IMR-90 (cell line): ENCODE measurements at regions not wholly inside any gene's neighbourhood (a gene's known extent, or its start where the extent isn't known, plus 50 kb on each side); places are given as distances from the start of the nearest gene placed in this dataset.
A peak's percentile ranks its signal among the peaks of the same experiment; 100 is the strongest.

Experiments used
- ATAC-seq: fragments of 200-7000 bp; cut with Tn5 transposase; 2 replicates; pipeline ENCODE4 v1.9.1; 2020; ENCODE audit warnings: low read depth, mild to moderate bottlenecking, moderate library complexity
- BruUV-seq: library from RNA; stranded (reverse); fragments of 400-500 nt; replicated peaks from 2 replicates; lab custom pipeline; 2021; lab: Mats Ljungman, UMichigan
- CTCF ChIA-PET: fragments of 300-600 bp; formaldehyde crosslinking; extraction: SDS; loops from one replicate; lab custom pipeline; 2021; ENCODE audit warnings: antibody characterized with exemption; lab: Yijun Ruan, JAX
- POLR2A ChIA-PET: fragments of 300-600 bp; sonication (Branson Sonifier 250); formaldehyde crosslinking; loops from one replicate; lab custom pipeline; 2022; ENCODE audit warnings: antibody characterized with exemption; ENCODE audit not compliant: unreplicated experiment; lab: Charles Lee
- DNase-seq: peaks from one replicate; pipeline ENCODE4 v3.0.0; 2013
- H2AFZ ChIP-seq: replicated peaks from 2 replicates; pipeline ENCODE3; 2013; ENCODE audit warnings: low read length, mild to moderate bottlenecking; ENCODE audit not compliant: poor library complexity
- H2AK5ac ChIP-seq: 2 replicates; pipeline ENCODE4 v1.6.1; 2013; ENCODE audit warnings: low read depth, low read length, inconsistent platforms
- H2AK9ac ChIP-seq: replicated peaks from 2 replicates; pipeline ENCODE3; 2013; ENCODE audit warnings: mild to moderate bottlenecking, low read depth, low read length, moderate library complexity; ENCODE audit not compliant: poor library complexity
- H2BK120ac ChIP-seq: 2 replicates; pipeline ENCODE4 v1.6.1; 2013; ENCODE audit warnings: low read depth, low read length, inconsistent platforms
- H2BK15ac ChIP-seq: 3 replicates; pipeline ENCODE4 v1.6.1; 2013; ENCODE audit warnings: low read depth, low read length, inconsistent platforms
- H2BK20ac ChIP-seq: 2 replicates; pipeline ENCODE4 v1.6.1; 2013; ENCODE audit warnings: low read depth, mild to moderate bottlenecking, inconsistent platforms, low read length, moderate library complexity
- H2BK5ac ChIP-seq: 2 replicates; pipeline ENCODE4 v1.6.1; 2013; ENCODE audit warnings: mild to moderate bottlenecking, low read depth, low read length, inconsistent platforms; ENCODE audit not compliant: poor library complexity, severe bottlenecking
- H3K14ac ChIP-seq: replicated peaks from 2 replicates; pipeline ENCODE4 v1.6.1; 2013; ENCODE audit warnings: low read depth, low read length, inconsistent platforms
- H3K18ac ChIP-seq: 2 replicates; pipeline ENCODE4 v1.6.1; 2013; ENCODE audit warnings: low read depth, low read length, control low read depth
- H3K23ac ChIP-seq: 2 replicates; pipeline ENCODE4 v1.6.1; 2013; ENCODE audit warnings: low read depth, low read length, inconsistent platforms
- H3K27ac ChIP-seq: 2 replicates; pipeline ENCODE4 v1.5.1; 2013; ENCODE audit warnings: mild to moderate bottlenecking, control low read depth, low read length; ENCODE audit not compliant: insufficient read depth
- H3K27me3 ChIP-seq: 2 replicates; pipeline ENCODE4 v1.6.1; 2013; ENCODE audit warnings: low read length; ENCODE audit not compliant: control insufficient read depth, insufficient read depth
- H3K36me3 ChIP-seq: 2 replicates; pipeline ENCODE4 v1.6.1; 2013; ENCODE audit warnings: low read length, mixed read lengths; ENCODE audit not compliant: control insufficient read depth, insufficient read depth
- H3K4ac ChIP-seq: 2 replicates; pipeline ENCODE4 v1.6.1; 2013; ENCODE audit warnings: low read depth, low read length, inconsistent platforms
- H3K4me1 ChIP-seq: 2 replicates; pipeline ENCODE4 v1.6.1; 2013; ENCODE audit warnings: low read length, mixed read lengths; ENCODE audit not compliant: control insufficient read depth, insufficient read depth
- H3K4me2 ChIP-seq: 2 replicates; pipeline ENCODE4 v1.6.1; 2013; ENCODE audit warnings: low read depth, mild to moderate bottlenecking, control low read depth, low read length, moderate library complexity
- H3K4me3 ChIP-seq: 2 replicates; pipeline ENCODE4 v1.5.1; 2013; ENCODE audit warnings: low read depth, mild to moderate bottlenecking, control low read depth, low read length, moderate library complexity; ENCODE audit not compliant: insufficient read depth
- H3K56ac ChIP-seq: 2 replicates; pipeline ENCODE4 v1.6.1; 2013; ENCODE audit warnings: low read length, inconsistent platforms; ENCODE audit not compliant: insufficient read depth; ENCODE audit errors: extremely low read depth
- H3K79me1 ChIP-seq, 2 experiments: 2 replicates each; pipeline ENCODE4 v1.6.1; 2013; ENCODE audit warnings: low read length in 2 of 2, inconsistent platforms in 1 of 2, low read depth in 1 of 2
- H3K9ac ChIP-seq: 2 replicates; pipeline ENCODE4 v1.6.1; 2013; ENCODE audit warnings: low read depth, low read length, control low read depth
- H3K9me1 ChIP-seq: 2 replicates; pipeline ENCODE4 v1.6.1; 2013; ENCODE audit warnings: low read length, inconsistent platforms; ENCODE audit not compliant: insufficient read depth
- H3K9me3 ChIP-seq: 2 replicates; pipeline ENCODE4 v1.6.1; 2013; ENCODE audit warnings: low read length; ENCODE audit not compliant: control insufficient read depth, insufficient read depth
- H4K20me1 ChIP-seq: 2 replicates; pipeline ENCODE4 v1.6.1; 2013; ENCODE audit warnings: low read length, inconsistent platforms; ENCODE audit not compliant: insufficient read depth
- H4K5ac ChIP-seq: 2 replicates; pipeline ENCODE4 v1.6.1; 2013; ENCODE audit warnings: mild to moderate bottlenecking, low read depth, low read length, control low read depth
- H4K8ac ChIP-seq, 2 experiments: 2 replicates each; pipeline ENCODE4 v1.6.1; 2013; ENCODE audit warnings: low read depth in 2 of 2, low read length in 2 of 2, control low read depth in 1 of 2, inconsistent platforms in 1 of 2
- H4K91ac ChIP-seq: 2 replicates; pipeline ENCODE4 v1.6.1; 2013; ENCODE audit warnings: low read depth, low read length, inconsistent platforms; ENCODE audit not compliant: insufficient read depth
- ELK1 ChIP-seq: fragments of 150-350 bp; IDR thresholded peaks from 2 replicates; pipeline ENCODE4 v1.6.1; 2016; ENCODE audit warnings: low read depth, mild to moderate bottlenecking, low read length, moderate library complexity, borderline replicate concordance
- WGBS, 2 experiments: methylation state at CpG; one replicate each; pipeline versions ENCODE4 v1.1.5 to v1.1.7; 2013; ENCODE audit warnings: missing lambda C conversion rate in 2 of 2; ENCODE audit not compliant: insufficient read length in 1 of 2; ENCODE audit errors: extremely low coverage in 2 of 2; 5-methylcytosine and 5-hydroxymethylcytosine counted together
- dilution Hi-C: fragments of 300-500 bp; cut with HindIII; formaldehyde crosslinking; loops from one replicate; pipeline ENCODE4 v1.14.3; 2018; ENCODE audit warnings: low sequenced_read_pairs; ENCODE audit not compliant: unreplicated experiment
- in situ Hi-C: fragments of 300-500 bp; cut with MboI; formaldehyde crosslinking; loops from 3 replicates; pipeline ENCODE4 v1.14.3; 2019; ENCODE audit warnings: low sequenced_read_pairs, inconsistent platforms, mixed read lengths
- intact Hi-C: fragments of 100-400 bp; cut with micrococcal nuclease; formaldehyde crosslinking; loops from 2 replicates; pipeline ENCODE4 v1.10.0; 2022

GRCh38 chr5:167721926-167722440, 569.5 kb upstream of the WWC1 start:
- peaks cover 9% of the 10 kb centered on the region for H3K4me1 ChIP-seq
- H3K4me2 ChIP-seq = no peak overlapping the region
- no peaks in the 10 kb centered on the region for H4K20me1 ChIP-seq
- H4K8ac ChIP-seq = peak overlapping the region in 1 of 2 experiments; percentile 22; a peak in 2 of 4 replicates
- no peak overlapping the region for H3K23ac ChIP-seq
- peak overlapping the region; percentile 27; the same call in 1 of the 2 replicates for H2BK20ac ChIP-seq
- no peak for DNase-seq
- H3K56ac ChIP-seq = no peak overlapping the region
- H3K14ac ChIP-seq = no peak overlapping the region
- no peak for TF ChIP-seq ELK1
- WGBS, 2 experiments = no CpG with 5 or more reads among the region's 3 CpGs
- in situ Hi-C loops (loop anchor here (10.0 kb wide), 1 partner anchor 223 kb away; no protein-coding TSS in a partner anchor), intact Hi-C loops (loop anchor here (2.0 to 5.0 kb wide), 4 partner anchors 85 to 497 kb away; no protein-coding TSS in a partner anchor), dilution Hi-C loops (no loop called here)
- H3K36me3 ChIP-seq = no peaks in the 10 kb centered on the region
- no peak overlapping the region for H3K4me3 ChIP-seq
- no peak overlapping the region for H3K9ac ChIP-seq
- H2AFZ ChIP-seq = no peak overlapping the region
- no peaks in the 10 kb centered on the region for H3K79me1 ChIP-seq
- CTCF ChIA-PET = interaction anchor here (0.5 to 1.2 kb wide), 5 partner anchors 10 to 299 kb away, joined by 3 to 4 read pairs (median 3); no protein-coding TSS in a partner anchor
- no peak overlapping the region for H2AK9ac ChIP-seq
- H2BK5ac ChIP-seq = no peak overlapping the region
- peak overlapping the region; percentile 5 for H2BK120ac ChIP-seq
- no peak overlapping the region for H3K27ac ChIP-seq
- H3K27me3 ChIP-seq = no peaks in the 10 kb centered on the region
- ATAC-seq = no peak
- H3K4ac ChIP-seq = 0 out of 2 replicates have a peak overlapping the region, but pooled peaks have one; percentile 51
- H4K91ac ChIP-seq = 0 out of 2 replicates have a peak overlapping the region, but pooled peaks have one; percentile 23
- no peak overlapping the region for H2AK5ac ChIP-seq
- H3K9me1 ChIP-seq = peaks cover 2% of the 10 kb centered on the region; the same call in 1 of the 2 replicates
- H3K18ac ChIP-seq = peak overlapping the region; percentile 28; the same call in 1 of the 2 replicates
- BruUV-seq = no TSS peak
- H4K5ac ChIP-seq = peak overlapping the region; percentile 68; the same call in 1 of the 2 replicates
- H3K9me3 ChIP-seq = no peaks in the 10 kb centered on the region
- peak overlapping the region; percentile 73; the same call in 2 of the 3 replicates for H2BK15ac ChIP-seq
- POLR2A ChIA-PET = no interaction called here
